HG03159 (cell line): ENCODE measurements at regions not wholly inside any gene's neighbourhood (a gene's known extent, or its start where the extent isn't known, plus 50 kb on each side); places are given as distances from the start of the nearest gene placed in this dataset.
"Not testable (repeated sequence)": the region's sequence is repeated elsewhere in the genome, so short reads cannot be mapped to it uniquely, and the experiment has no call there.

ENCODE experiments used
- ATAC-seq: cut with Tn5 transposase; IDR thresholded peaks from one replicate; pipeline ENCODE4 v1.9.1; 2021; ENCODE audit warnings: mild to moderate bottlenecking, moderate library complexity; ENCODE audit not compliant: unreplicated experiment

DNA sequence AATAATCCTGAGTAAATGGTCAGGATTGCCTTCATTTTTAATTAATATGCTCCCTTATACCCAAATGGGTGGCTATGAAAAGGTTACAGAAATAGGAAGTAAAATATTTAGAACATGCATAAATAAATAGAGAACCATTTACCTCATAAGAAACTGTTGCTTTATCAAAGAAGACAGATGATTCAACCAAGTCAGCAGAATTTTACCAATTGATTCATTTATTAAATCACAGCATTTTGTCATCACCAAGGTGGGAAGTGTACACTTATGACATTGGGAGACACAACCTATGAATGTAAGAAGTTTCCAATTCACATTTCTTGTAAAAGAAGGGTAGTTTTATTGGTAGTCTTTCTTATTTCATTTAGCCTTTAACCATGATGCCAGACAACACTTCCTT lies 870.3 kb upstream of the CHORDC1 start:
- no peak for ATAC-seq

DNA sequence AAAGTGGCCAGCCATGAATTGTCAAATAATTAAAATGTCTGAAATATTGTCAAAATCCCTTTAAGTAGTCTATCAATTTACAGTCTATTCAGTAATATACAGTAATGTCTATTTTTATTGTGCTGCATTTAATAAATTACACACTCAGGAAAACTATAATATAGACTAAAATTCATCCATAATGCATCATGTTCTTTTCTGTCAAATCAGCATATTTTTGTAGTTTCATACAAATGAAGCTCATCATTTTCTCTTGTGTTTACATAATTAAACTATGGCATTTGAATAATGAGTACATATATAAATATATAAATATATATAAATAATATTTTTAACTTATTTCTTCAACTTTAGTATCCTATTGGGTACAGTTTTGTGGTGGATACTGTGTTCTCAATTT lies 868.7 kb upstream of the CHORDC1 start:
- ATAC-seq, result no peak

DNA sequence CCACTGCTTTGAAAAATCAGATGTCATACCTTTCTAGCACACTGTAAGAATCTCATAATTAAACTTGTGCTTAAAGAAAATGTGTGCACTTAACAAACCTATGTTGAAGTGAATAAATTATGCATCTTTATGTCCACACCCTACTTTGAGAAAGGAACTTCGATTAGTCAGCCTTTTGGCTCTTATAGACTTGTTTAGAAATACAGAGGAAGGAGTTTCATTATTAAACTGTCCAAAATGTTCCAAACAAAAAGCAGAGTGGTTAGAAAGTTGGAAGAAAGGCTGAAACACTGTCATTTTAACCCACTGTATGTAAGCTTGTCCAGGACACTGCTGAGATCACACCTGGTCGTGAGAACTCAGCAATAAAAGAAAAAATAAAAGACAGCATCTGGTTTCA lies 863.2 kb upstream of the CHORDC1 start:
- ATAC-seq, result no peak

DNA sequence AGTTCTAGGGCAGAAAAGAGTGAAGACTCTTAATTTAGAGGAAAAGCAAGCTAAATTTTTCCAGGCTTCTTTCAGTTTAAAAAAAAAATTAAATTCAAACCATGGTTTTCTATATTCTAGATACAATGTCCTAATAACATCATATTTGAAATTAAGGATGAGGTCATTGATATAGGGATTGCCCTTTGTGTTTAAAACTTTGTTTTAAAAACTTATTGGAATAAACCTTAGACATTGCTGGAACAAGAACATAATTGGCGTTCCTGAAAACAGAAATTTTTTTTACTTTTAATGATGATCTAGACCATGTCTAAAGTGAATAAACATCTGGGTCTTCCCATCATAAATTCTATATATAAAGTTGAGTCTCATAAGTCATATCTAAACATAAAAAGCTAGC lies 859.4 kb upstream of the CHORDC1 start:
- ATAC-seq, result no peak

DNA sequence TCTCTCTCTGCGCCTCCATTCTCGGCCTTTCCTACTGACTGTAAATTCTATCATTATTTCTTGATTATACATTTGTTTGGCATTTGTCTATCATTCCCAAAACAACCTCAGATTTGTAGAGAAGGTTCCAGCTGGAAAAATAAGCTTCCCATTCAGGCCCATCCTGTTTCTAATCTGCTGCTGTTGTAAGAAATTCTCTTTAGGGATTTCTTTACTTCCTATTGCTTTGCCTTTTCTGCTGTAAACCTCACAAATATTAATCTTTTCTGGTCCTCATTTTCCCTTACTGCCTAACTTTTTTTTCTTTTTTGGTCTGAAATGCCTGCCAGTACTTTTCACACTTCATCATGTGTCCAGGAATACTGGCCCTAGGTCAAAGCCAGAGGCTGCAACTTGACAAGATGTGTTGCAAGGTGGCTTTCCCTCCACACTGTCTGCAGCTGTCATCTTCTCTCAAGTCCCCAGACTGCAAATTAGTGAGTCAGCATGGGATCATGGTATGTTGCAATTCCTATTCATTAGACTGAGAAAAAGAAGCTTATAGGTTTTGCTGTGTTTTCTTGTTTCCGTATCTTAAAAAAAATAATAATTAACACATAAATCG lies 858.7 kb upstream of the CHORDC1 start:
- no peak for ATAC-seq

DNA sequence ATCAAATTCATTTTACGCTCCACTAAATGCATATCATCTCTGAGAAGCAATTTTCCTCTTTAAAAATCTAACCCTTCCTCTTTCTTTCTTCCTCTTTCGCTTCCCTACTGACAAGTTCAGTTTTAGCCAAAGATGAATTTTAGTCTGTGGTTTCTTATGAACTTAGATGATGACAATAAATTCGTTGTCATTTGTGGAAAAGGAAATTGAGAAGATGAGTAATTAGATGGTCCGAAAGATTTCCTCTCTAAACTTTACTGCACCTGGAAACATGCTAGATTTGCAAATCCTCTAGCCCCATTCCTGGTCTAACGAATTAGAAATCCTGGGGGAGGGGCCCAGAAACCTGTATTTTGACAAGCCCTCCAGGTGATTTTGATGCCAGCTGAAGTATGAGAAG lies 855.4 kb upstream of the CHORDC1 start:
- no peak for ATAC-seq

DNA sequence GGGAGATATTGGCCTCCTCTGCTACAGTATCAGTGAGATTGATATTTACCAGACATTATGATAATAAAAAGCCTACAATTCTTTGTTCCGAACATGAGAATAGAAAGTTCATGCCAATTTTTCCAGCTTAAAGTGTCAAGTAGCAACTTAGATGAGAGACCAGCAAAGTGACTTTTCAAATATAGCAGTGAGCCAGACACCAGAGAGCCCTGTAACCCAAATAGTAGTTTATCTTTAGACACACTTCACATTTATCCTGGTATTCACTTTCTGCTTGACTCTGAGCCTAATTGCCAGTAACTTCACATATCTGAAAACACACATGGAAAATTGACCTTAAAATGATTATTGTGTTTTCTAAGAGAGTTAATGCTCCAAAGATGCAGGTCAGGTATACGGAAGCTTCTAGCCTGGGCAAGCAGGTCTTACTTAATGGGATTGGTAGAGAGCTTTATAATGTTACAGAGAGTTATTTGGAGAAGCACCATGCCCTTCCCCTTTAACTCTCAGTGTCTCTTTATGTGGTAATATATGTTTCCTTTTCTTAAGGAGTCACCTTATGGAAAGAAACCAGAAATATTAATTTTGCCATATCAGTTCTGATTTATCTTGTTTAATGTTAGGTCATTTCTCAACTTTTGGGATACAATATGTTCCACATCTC lies 852.3 kb upstream of the CHORDC1 start:
- no peak for ATAC-seq

DNA sequence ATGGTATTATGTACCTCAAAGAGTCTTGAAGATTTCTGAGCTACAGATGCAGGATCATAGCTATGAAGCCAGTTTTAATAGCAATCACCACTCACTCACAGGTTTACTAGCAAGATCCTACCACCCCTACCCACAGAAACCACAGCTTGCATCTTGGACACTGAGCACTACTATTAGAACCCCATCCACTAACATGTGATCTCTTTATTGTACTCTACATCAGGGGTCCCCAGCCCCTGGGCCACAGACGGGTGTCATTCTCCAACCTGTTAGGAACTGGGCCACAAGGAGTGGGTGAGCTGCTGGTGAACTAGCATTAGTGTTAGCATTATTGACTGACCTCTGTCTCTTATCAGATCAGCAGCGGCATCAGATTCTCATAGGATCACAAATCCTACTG lies 844.8 kb upstream of the CHORDC1 start:
- ATAC-seq, result no peak

DNA sequence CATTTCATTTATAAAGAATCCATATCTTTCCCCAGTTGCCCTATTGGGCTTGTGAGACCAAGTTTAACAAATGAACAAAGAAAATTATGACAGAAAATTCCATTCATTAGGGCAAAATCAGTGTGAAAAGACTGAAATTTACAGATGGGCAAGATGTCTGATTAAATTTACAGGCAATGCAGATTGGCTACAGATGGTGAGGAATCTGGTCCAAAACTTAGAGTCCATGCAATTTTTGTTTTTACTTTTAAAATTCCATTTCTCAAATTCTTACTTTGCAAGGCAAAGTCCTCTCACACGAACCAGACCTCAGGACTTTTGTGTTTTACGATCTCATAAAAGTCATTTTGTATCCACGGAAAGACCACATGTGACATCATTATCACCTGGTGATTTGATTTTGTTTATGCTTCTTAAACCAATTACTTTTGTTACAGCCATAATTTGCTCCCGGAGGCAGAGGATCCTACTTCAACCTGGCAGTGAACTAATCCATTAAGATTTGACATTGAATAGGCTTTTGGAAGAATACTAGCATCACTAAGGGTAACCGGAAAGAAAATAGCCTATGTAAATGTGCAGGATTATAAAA lies 843.7 kb upstream of the CHORDC1 start:
- no peak for ATAC-seq

DNA sequence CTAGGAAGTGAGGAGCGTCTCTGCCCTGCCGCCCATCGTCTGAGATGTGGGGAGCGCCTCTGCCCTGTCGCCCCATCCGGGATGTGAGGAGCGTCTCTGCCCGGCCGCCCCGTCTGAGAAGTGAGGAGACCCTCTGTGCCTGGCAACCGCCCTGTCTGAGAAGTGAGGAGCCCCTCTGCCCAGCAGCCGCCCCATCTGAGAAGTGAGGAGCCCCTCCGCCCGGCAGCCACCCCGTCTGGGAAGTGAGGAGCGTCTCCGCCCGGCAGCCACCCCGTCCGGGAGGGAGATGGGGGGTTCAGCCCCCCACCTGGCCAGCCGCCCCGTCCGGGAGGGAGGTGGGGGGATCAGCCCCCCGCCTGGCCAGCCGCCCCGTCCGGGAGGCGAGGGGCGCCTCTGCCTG lies 840.5 kb upstream of the CHORDC1 start:
- ATAC-seq, result not testable (repeated sequence)

DNA sequence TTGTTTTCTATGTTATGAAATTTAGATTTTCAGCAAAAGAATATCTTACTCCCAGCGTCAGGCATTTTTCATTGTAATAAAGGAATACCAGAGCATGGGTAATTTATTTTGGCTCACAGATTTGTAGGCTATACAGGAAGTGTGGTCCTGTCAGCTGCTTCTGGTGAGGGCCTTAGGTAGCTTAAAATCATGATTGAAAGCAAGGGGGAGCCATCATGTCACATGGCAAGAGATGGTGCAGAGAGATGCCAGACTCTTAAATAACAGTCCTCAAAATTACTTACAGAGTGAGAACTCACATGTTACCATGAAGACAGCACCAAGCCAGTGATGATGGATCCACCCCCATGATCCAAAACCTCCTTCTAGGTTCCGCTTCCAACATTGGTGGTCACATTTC lies 825.0 kb upstream of the CHORDC1 start:
- ATAC-seq, result no peak

DNA sequence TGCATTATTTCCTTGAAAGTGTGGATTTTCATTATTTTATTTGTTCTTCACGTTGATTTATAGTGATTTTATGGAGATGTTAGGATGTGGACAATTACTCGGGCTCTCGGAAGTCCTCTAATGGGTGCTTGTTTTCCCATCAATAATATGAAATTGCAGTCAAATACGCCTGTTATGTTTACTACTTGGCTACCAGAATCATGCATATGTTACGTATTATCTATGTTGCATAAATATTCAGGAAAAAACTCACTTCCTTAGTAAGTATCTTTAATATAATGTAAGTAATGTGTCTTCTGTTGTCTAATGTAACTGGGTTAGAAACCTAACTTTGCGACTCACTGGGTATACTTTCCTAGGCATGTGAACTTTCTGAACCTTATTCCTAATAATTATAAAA lies 823.4 kb upstream of the CHORDC1 start:
- no peak for ATAC-seq

DNA sequence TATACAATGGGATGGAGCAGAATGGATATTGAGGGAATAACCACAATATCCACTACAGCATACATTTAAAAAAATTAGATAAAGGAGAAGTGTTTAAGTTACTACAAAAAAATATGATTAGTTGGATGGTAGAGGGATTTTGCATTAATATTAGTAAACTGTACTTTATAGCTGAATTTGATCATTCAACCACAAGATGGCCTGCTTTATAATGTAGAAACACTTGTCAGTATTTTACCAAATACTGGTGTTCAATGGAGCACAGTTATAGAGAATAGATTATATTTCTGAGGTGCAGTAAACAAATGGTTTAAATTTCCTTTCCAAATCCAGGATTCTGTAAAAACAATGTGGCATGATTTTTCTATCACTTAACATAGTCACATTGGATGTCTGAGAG lies 818.8 kb upstream of the CHORDC1 start:
- no peak for ATAC-seq

DNA sequence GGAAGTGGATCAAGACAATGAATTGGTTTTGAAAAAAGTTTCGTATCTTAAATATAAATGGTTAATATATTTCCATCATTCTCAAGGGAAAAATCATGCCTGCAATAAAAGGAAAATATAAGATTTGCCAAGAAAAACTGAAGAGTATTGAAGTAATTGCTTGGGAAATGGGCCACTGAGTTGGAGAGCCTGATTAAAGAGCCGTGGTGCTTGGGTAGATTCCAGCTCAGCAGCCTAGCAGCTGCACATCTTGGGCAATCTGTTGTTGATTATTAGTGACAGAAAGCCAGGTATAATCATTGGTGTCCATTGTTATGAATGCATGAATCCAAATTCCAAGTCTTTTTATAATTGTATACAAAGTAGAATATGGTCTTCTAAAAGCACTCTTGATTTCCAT lies 800.9 kb upstream of the CHORDC1 start:
- ATAC-seq, result no peak

DNA sequence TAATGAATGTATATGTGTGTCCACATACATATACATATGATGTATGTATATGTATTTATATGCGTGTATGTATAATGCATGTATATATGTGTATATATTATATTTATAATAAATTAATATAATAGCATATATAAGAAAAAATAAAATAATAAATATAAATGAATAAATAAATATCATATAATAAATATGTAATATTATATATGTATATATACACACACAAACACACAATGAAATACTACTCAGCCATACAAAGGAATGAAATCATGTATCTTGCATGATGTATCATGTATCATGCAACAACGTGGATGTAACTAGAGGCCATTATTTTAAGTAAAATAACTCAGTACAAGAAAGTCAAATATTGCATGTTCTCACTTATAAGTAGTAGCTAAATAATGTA lies 788.7 kb upstream of the CHORDC1 start:
- no peak for ATAC-seq

DNA sequence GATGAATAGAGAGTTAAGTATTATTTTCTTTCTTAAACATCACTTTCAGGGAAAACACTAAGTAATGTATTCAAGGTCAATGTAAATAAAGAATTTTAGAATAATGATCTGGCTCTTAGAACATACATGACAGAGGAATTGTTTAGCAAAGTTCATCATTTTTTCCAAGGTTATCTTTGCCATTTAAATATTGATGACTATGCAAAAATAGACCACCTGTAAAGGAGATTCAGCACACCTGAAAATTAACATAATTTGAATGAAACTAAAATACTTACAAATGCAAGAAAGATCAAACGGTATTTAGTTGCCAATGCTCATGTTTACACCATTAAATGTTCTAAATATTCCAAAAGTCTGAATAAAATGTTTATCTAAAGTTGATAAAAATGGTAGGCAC lies 782.6 kb upstream of the CHORDC1 start:
- ATAC-seq, result no peak

DNA sequence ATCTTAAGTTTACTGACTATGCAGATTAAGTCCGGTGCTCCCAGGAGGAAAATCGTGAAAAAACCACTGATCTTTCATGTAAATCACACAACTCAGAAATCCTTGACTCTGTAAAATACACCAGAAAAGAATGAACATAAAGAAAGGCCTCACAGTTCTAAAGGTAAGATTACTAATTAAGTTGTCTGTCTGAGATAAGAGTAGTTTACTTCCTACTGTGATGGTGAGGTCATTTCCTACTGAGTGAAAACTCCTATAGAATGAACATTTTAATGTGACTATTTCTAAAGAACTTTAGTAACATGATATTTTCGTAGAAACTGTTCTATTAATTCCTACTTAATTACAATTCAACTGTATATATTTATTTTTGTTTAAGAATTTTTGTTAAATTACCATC lies 774.4 kb upstream of the CHORDC1 start:
- ATAC-seq, result no peak

DNA sequence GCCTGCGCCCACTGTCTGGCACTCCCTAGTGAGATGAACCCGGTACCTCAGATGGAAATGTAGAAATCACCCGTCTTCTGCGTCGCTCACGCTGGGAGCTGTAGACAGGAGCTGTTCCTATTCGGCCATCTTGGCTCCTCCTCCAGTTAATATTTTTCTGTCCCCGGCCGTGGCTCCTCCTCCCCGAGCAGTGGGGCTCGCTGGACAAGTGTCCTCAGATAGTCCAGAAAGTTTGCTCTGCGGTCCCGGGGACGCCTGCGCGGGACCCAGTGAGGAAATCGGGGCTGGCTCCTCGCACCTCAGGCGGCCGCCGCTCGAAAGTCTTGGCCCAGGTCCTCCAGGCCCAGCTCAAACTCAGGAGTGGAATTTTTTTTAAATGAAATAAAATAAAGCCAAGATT lies 749.3 kb upstream of the CHORDC1 start:
- not testable (repeated sequence) for ATAC-seq

DNA sequence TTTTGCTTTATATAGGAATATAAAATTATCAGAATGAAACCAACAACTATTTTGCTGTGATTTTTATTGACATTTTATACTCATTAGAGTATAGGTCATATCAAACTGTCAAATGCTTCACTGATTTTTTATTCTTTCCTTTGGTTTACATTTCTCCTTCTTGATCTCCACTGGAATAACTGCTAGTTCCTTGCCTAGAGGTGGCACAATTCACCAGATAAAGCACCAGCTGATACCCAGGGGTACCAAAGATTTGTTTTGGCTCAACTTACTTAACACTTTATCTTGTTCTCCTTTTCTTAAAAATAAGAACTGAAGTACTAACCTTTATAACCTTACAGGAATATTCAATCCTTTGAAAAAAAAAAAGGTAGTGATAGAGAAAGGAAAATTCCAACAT lies 725.1 kb upstream of the CHORDC1 start:
- no peak for ATAC-seq

DNA sequence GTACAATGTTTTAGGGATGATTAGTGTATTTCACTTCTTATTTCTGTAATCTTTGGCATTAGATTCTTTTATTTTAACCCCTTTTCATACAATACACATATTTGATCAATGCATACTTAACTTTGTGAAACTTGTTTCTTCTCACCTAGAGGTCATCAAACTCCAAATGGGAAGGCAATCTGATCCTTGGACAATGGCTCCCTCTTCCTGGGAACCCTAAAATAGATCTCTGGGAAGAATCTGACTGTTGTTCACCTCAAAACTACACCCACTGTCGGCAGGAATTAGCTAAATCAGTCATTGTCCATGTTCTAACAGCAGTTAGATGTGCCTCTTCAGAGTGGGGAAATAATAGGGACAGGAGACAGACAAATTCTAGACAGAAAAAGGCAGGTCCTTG lies 707.4 kb upstream of the CHORDC1 start:
- ATAC-seq, result no peak

DNA sequence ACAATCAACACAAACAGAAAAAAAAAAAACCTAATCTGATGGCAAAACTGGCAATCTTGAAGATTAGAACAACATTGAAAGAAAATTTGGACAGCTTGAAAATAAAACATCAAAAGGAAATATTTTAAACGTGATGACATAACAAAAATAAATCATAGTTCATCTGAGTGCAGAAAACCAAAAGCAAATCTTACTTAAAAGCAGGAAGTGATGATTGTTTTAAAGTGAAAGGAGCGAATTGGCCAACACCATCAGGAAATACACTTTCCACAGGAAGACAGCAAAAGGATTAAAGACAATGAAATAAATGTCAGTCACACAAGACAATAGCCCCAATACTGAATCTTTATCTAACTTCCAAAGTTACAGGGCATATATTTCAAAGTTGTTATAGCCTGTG lies 696.5 kb upstream of the CHORDC1 start:
- ATAC-seq, result no peak

DNA sequence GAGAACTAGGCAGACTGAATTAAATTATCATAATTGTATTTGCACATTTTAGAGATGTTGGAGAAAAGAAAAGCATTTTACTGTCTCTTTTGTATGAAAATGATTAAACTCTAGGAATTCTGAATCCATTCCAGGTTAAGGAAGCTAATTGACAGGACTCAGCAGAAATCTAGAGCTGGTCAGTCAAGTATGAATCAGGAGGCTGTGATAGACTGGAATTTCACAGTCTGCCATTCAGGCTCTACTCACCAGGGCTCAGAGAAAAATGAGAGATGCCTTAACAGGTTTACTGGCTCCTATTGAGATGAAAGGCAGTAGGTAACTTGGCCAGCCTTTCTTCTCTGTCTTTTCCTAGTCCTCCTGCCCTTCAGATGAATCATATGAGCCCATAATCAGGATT lies 693.9 kb upstream of the CHORDC1 start:
- ATAC-seq, result no peak
